ENCODE measurements at regions not wholly inside any gene's neighbourhood (a gene's known extent, or its start where the extent isn't known, plus 50 kb on each side); places are given as distances from the start of the nearest gene placed in this dataset.

DNA sequence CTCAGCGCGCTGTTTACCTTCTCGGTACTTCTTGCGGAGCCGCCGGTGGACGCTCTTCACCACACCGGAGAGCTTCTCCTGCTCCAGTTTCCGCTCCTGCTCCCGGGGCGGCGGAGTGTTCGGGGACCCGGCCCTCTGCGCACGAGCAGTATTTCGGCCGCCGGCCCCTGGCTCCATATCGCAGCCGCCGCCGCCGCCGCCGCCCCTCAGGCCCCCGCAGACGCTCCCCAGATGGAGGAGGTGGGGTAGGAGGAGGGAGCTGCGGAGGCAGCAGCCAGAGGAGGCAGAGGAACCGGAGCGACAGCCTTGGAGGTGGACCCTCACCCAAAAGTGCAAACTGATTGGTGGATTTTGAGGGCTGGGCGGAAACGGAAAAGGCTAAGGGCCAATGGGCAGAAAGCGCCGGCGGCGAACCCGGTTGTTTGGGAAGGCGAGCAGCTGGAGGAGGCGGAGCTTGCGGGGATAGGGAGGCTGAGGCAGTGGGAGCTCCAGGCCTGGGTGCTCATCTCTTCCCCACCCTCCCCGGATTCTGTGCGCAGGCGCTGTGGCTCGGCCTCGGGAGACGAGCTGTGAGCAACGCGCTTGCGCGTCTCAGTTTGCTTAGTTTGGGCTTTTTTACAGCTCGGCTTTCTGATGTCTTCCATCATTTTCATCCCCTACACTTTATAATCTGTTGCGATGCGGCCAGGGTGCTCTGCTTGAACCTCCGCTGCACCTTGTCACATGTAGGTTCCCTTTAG is 146.9 kb downstream of the GPR85 start:
- Histone ChIP-seq H3K27me3 (no peaks in the 10 kb centered on the region), H3K9me3 (no peaks in the 10 kb centered on the region), H3K36me3 (no peaks in the 10 kb centered on the region), H3K4me3 (peak overlapping the region; percentile 62 to 71), H3K27ac (peak overlapping the region; percentile 79 to 88 (median 82)), H3K4me1 (peaks cover 0 to 38% (median 7%) of the 10 kb centered on the region in 3 donors)
- WGBS, 2 donors (ENCODE audit: low coverage in 1 of 2): 0% methylated on average over 13 to 29 of the region's 55 CpGs
- TF ChIP-seq POLR2AphosphoS5 (IDR thresholded peaks at IDR 0.05) (no peak), POLR2A (IDR thresholded peaks at IDR 0.05) (peak; percentile 46 to 58)
- peak; percentile 100 for ATAC-seq

DNA sequence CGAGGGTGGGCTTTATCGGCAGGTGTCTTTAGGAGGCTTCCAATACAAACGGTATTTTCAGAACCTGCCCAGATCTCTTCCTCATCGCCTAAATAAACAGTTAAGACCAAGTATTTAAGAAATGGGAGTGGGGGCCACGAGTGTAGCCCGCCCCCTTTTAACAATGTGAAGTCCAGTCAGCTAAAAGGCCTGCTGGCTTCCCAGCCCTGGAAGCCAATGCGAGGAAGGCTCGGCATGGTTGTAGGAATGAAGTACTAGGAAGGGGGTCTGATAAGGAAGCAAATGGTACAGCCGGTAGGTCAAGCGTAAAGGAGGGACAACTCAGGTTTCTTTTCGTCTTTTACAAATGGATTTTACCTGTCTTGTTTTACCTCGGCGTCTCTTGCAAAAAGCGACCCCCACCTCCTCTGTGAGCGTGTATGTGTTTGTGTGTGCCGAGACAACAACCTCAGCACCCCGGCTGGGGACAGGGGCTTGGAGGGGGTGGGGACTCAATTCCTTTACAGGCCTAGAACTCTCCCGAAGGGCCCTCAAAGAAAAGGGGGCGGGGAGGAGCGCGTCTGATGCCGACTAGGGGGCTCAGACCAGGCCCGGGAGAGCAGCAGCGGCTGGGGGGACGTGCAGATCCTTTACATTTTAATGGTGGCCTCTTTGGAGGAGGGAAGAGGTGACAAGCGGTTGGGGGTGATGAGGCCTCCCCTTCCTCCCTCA is 147.6 kb downstream of the GPR85 start:
- Histone ChIP-seq H3K27ac (peak overlapping the region in 3 of 4 donors; percentile 81 to 88 (median 82)), H3K4me3 (peak overlapping the region; percentile 62 to 71), H3K4me1 (peaks cover 0 to 38% (median 7%) of the 10 kb centered on the region in 3 donors), H3K27me3 (no peaks in the 10 kb centered on the region), H3K9me3 (no peaks in the 10 kb centered on the region), H3K36me3 (no peaks in the 10 kb centered on the region)
- 0% methylated on average over 10 to 14 of the region's 26 CpGs for WGBS, 2 donors (ENCODE audit: low coverage in 1 of 2)
- no peak for TF ChIP-seq POLR2A (IDR thresholded peaks at IDR 0.05)
- TF ChIP-seq EP300 (IDR thresholded peaks at IDR 0.05): no peak
- TF ChIP-seq POLR2AphosphoS5 (IDR thresholded peaks at IDR 0.05): no peak
- TF ChIP-seq, protein P1, sequence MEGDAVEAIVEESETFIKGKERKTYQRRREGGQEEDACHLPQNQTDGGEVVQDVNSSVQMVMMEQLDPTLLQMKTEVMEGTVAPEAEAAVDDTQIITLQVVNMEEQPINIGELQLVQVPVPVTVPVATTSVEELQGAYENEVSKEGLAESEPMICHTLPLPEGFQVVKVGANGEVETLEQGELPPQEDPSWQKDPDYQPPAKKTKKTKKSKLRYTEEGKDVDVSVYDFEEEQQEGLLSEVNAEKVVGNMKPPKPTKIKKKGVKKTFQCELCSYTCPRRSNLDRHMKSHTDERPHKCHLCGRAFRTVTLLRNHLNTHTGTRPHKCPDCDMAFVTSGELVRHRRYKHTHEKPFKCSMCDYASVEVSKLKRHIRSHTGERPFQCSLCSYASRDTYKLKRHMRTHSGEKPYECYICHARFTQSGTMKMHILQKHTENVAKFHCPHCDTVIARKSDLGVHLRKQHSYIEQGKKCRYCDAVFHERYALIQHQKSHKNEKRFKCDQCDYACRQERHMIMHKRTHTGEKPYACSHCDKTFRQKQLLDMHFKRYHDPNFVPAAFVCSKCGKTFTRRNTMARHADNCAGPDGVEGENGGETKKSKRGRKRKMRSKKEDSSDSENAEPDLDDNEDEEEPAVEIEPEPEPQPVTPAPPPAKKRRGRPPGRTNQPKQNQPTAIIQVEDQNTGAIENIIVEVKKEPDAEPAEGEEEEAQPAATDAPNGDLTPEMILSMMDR (IDR thresholded peaks at IDR 0.05): no peak
- peak; percentile 1 for ATAC-seq

DNA sequence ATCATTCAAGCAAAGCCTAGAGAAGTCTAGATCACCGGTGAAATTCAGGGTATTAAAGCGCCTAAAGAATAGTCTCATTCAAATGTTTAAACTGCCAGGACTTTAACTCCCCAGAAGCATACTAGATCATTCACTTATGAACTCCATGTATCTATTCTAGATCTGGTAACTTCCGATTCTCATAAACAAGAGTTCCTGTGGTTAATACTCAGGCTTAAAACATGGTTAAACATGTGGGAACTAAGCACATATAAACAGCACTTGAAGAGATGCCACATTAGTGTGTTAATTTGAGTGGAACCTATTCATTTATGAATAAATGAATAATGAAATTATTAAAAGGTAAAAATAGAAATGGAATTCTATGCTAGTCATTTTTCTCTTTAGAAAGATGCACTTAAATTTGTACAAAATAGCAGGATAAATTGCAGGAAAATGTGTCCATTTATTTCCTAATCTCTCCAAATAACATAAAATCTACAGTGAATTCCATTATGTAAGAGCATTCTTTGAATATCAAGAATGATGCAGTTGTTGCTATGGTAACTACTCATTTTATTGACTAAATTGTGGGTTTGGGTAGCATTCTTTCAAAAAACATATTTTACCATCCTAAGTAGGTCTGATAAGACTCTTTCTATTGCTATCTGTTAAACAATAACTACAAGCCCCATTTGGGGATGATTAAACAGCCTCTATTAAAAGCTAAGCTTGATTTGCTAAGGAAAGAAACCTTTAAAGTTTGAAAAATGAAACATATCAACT is 147.6 kb upstream of the TMEM168 start:
- no peak for TF ChIP-seq POLR2AphosphoS5 (IDR thresholded peaks at IDR 0.05)
- TF ChIP-seq, protein P1 (IDR thresholded peaks at IDR 0.05): no peak
- TF ChIP-seq POLR2A (IDR thresholded peaks at IDR 0.05): no peak
- TF ChIP-seq EP300 (IDR thresholded peaks at IDR 0.05): no peak
- no peaks in the 10 kb centered on the region for H3K27me3 ChIP-seq
- peak overlapping the region in 1 of 2 donors; percentile 71 for H3K4me3 ChIP-seq
- 67 to 69% methylated on average over 3 of the region's 3 CpGs for WGBS, 2 donors (ENCODE audit: low coverage in 1 of 2)
- H3K9me3 ChIP-seq: no peaks in the 10 kb centered on the region
- H3K36me3 ChIP-seq: no peaks in the 10 kb centered on the region
- peaks cover 0 to 38% (median 7%) of the 10 kb centered on the region in 3 donors for H3K4me1 ChIP-seq
- H3K27ac ChIP-seq: no peak overlapping the region
- ATAC-seq: no peak

DNA sequence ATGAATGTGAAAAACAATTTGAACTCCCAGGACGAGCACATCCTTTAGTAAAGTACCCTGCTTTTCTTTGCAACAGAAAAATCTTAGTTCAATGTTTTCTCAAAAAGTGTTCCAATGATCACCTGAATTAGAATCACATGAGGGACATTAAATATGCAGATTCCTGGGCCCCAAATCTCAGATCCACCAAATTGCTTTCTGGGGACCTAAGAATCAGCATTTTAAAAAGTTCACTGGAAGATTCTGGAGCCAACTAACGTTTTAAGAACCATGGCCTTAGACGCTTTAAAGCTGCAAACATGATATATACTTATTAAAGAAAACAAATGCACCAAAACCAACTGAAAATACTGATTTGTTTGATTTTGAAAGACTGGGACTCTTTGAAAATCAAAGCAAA is 143.4 kb upstream of the TMEM168 start:
- Histone ChIP-seq H3K27me3 (no peaks in the 10 kb centered on the region), H3K4me1 (peaks cover 5 to 52% (median 6%) of the 10 kb centered on the region in 3 donors), H3K27ac (no peak overlapping the region), H3K9me3 (no peaks in the 10 kb centered on the region), H3K36me3 (no peaks in the 10 kb centered on the region), H3K4me3 (no peak overlapping the region)
- ATAC-seq: no peak
- WGBS, 2 donors (ENCODE audit: low coverage in 1 of 2): 85 to 91% methylated on average over 3 of the region's 3 CpGs
- TF ChIP-seq, protein P1 (IDR thresholded peaks at IDR 0.05): no peak
- TF ChIP-seq POLR2A (IDR thresholded peaks at IDR 0.05) (no peak), EP300 (IDR thresholded peaks at IDR 0.05) (no peak), POLR2AphosphoS5 (IDR thresholded peaks at IDR 0.05) (no peak)

DNA sequence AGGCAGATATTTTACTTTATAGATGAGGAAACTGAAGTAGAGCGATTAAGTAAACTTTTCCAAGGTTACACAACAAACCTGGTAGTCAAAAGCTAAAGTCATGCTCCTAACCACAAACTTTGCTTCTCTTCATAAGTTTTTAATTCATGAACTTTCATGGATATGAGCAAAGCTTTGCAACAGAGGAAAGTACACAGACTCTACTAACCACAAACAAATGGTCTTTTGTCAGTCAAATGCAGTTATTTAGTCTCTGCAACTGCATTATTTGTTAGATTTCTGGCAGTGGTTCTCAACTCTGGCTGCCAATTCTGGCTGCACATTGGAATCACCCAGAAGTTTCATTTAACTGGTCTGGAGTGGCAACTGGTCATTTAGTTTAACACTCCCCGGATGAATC is 140.6 kb upstream of the TMEM168 start:
- WGBS, 2 donors (ENCODE audit: low coverage in 1 of 2): 51 to 66% methylated on average over 2 of the region's 2 CpGs
- no peaks in the 10 kb centered on the region for H3K27me3 ChIP-seq
- H3K36me3 ChIP-seq: no peaks in the 10 kb centered on the region
- H3K4me1 ChIP-seq: peaks cover 0 to 24% (median 6%) of the 10 kb centered on the region in 3 donors
- H3K9me3 ChIP-seq: no peaks in the 10 kb centered on the region
- no peak for TF ChIP-seq EP300 (IDR thresholded peaks at IDR 0.05)
- no peak overlapping the region for H3K27ac ChIP-seq
- H3K4me3 ChIP-seq: no peak overlapping the region
- no peak for ATAC-seq

Measured in gastroesophageal sphincter (tissue), 4 donors.